SJCRH30 (cell line): ENCODE measurements at regions not wholly inside any gene's neighbourhood (a gene's known extent, or its start where the extent isn't known, plus 50 kb on each side); places are given as distances from the start of the nearest gene placed in this dataset.
A peak's percentile ranks its signal among the peaks of the same experiment; 100 is the strongest.

ENCODE experiments used
- DNase-seq, 2 experiments: peaks; one replicate each; pipeline ENCODE4 v3.0.0-alpha.2; 2015 to 2020
- H3K27ac ChIP-seq: fragments of 250-450 bp; sonication (Bioruptor Pico); 2 replicates; pipeline ENCODE4 v1.5.1; 2020; ENCODE audit warnings: mild to moderate bottlenecking, moderate library complexity
- H3K27me3 ChIP-seq: fragments of 250-450 bp; sonication (Bioruptor Pico); 2 replicates; pipeline ENCODE4 v1.5.1; 2020; ENCODE audit warnings: mild to moderate bottlenecking, moderate library complexity
- H3K36me3 ChIP-seq: fragments of 250-450 bp; sonication (Bioruptor Pico); 2 replicates; pipeline ENCODE4 v1.5.1; 2020; ENCODE audit warnings: mild to moderate bottlenecking, moderate library complexity
- H3K4me1 ChIP-seq: fragments of 250-450 bp; sonication (Bioruptor Pico); 2 replicates; pipeline ENCODE4 v1.5.1; 2020; ENCODE audit warnings: mild to moderate bottlenecking, moderate library complexity
- H3K4me3 ChIP-seq: fragments of 250-450 bp; sonication (Bioruptor Pico); 2 replicates; pipeline ENCODE4 v1.5.1; 2020; ENCODE audit warnings: mild to moderate bottlenecking, moderate library complexity
- H3K9me3 ChIP-seq: fragments of 250-450 bp; sonication (Bioruptor Pico); replicated peaks from 2 replicates; pipeline ENCODE4 v1.5.1; 2020; ENCODE audit warnings: mild to moderate bottlenecking, moderate library complexity

GRCh38 chr5:116664988-116665387 is 90.4 kb upstream of the SEMA6A start:
- Histone ChIP-seq H3K27ac (no peak overlapping the region), H3K36me3 (no peaks in the 10 kb centered on the region), H3K4me1 (no peaks in the 10 kb centered on the region), H3K4me3 (no peak overlapping the region), H3K9me3 (no peaks in the 10 kb centered on the region; the same call in 1 of the 2 replicates), H3K27me3 (no peaks in the 10 kb centered on the region)
- no peak for DNase-seq

GRCh38 chr5:116663081-116663480 is 88.5 kb upstream of the SEMA6A start:
- Histone ChIP-seq H3K9me3 (no peaks in the 10 kb centered on the region; the same call in 1 of the 2 replicates), H3K4me1 (no peaks in the 10 kb centered on the region), H3K36me3 (no peaks in the 10 kb centered on the region), H3K27ac (no peak overlapping the region), H3K27me3 (no peaks in the 10 kb centered on the region), H3K4me3 (no peak overlapping the region)
- no peak for DNase-seq

GRCh38 chr5:116661419-116661818 is 86.8 kb upstream of the SEMA6A start:
- no peaks in the 10 kb centered on the region for H3K36me3 ChIP-seq
- no peak for DNase-seq
- no peaks in the 10 kb centered on the region for H3K4me1 ChIP-seq
- no peaks in the 10 kb centered on the region for H3K27me3 ChIP-seq
- H3K4me3 ChIP-seq: no peak overlapping the region
- H3K27ac ChIP-seq: no peak overlapping the region
- H3K9me3 ChIP-seq: no peaks in the 10 kb centered on the region; the same call in 1 of the 2 replicates

GRCh38 chr5:116660929-116661328 is 86.3 kb upstream of the SEMA6A start:
- Histone ChIP-seq H3K4me1 (no peaks in the 10 kb centered on the region), H3K27me3 (no peaks in the 10 kb centered on the region), H3K36me3 (no peaks in the 10 kb centered on the region), H3K4me3 (no peak overlapping the region), H3K9me3 (no peaks in the 10 kb centered on the region; the same call in 1 of the 2 replicates), H3K27ac (no peak overlapping the region)
- DNase-seq: no peak

- Histone ChIP-seq H3K27ac (no peak overlapping the region), H3K9me3 (no peaks in the 10 kb centered on the region; the same call in 1 of the 2 replicates), H3K27me3 (no peaks in the 10 kb centered on the region), H3K36me3 (no peaks in the 10 kb centered on the region), H3K4me3 (no peak overlapping the region), H3K4me1 (peaks cover 5% of the 10 kb centered on the region)
- no peak for DNase-seq
These were observed 84.2 kb upstream of the SEMA6A start for GRCh38 chr5:116658830-116659229.

GRCh38 chr5:116658141-116658540 is 83.5 kb upstream of the SEMA6A start:
- Histone ChIP-seq H3K4me3 (no peak overlapping the region), H3K4me1 (peaks cover 11% of the 10 kb centered on the region), H3K9me3 (no peaks in the 10 kb centered on the region; the same call in 1 of the 2 replicates), H3K27ac (no peak overlapping the region), H3K36me3 (no peaks in the 10 kb centered on the region), H3K27me3 (no peaks in the 10 kb centered on the region)
- DNase-seq: no peak

- Histone ChIP-seq H3K36me3 (no peaks in the 10 kb centered on the region), H3K4me3 (no peak overlapping the region), H3K4me1 (peaks cover 24% of the 10 kb centered on the region), H3K27me3 (no peaks in the 10 kb centered on the region), H3K9me3 (no peaks in the 10 kb centered on the region), H3K27ac (no peak overlapping the region)
- no peak for DNase-seq
These were observed 80.8 kb upstream of the SEMA6A start for GRCh38 chr5:116655431-116655830.

GRCh38 chr5:116654925-116655324 is 80.3 kb upstream of the SEMA6A start:
- Histone ChIP-seq H3K27me3 (no peaks in the 10 kb centered on the region), H3K27ac (no peak overlapping the region), H3K4me1 (peaks cover 24% of the 10 kb centered on the region), H3K9me3 (no peaks in the 10 kb centered on the region), H3K4me3 (no peak overlapping the region), H3K36me3 (no peaks in the 10 kb centered on the region)
- no peak for DNase-seq

GRCh38 chr5:116652903-116653302 is 78.3 kb upstream of the SEMA6A start:
- peaks cover 24% of the 10 kb centered on the region for H3K4me1 ChIP-seq
- DNase-seq: peak; percentile 70 to 89

GRCh38 chr5:116652196-116652729 is 77.6 kb upstream of the SEMA6A start:
- no peaks in the 10 kb centered on the region for H3K9me3 ChIP-seq
- peak overlapping the region; percentile 27 for H3K4me3 ChIP-seq
- DNase-seq: peak; percentile 98 to 99
- H3K4me1 ChIP-seq: peaks cover 24% of the 10 kb centered on the region
- no peaks in the 10 kb centered on the region for H3K36me3 ChIP-seq
- H3K27ac ChIP-seq: peak overlapping the region; percentile 95
- no peaks in the 10 kb centered on the region for H3K27me3 ChIP-seq

More at GRCh38 chr5:116652903-116653302, 78.3 kb upstream of the SEMA6A start:
- peak overlapping the region; percentile 95 for H3K27ac ChIP-seq
- no peaks in the 10 kb centered on the region for H3K9me3 ChIP-seq
- no peaks in the 10 kb centered on the region for H3K27me3 ChIP-seq
- H3K4me3 ChIP-seq: peak overlapping the region; percentile 27
- H3K36me3 ChIP-seq: no peaks in the 10 kb centered on the region

GRCh38 chr5:116651653-116652052 is 77.0 kb upstream of the SEMA6A start:
- H3K27ac ChIP-seq: peak overlapping the region; percentile 95

GRCh38 chr5:116650964-116651363 is 76.3 kb upstream of the SEMA6A start:
- Histone ChIP-seq H3K27ac (no peak overlapping the region), H3K4me1 (peaks cover 25% of the 10 kb centered on the region), H3K4me3 (no peak overlapping the region), H3K27me3 (no peaks in the 10 kb centered on the region), H3K36me3 (no peaks in the 10 kb centered on the region), H3K9me3 (no peaks in the 10 kb centered on the region)
- no peak for DNase-seq

More at GRCh38 chr5:116651653-116652052, 77.0 kb upstream of the SEMA6A start:
- no peaks in the 10 kb centered on the region for H3K27me3 ChIP-seq
- H3K4me1 ChIP-seq: peaks cover 24% of the 10 kb centered on the region
- H3K4me3 ChIP-seq: peak overlapping the region; percentile 27
- H3K9me3 ChIP-seq: no peaks in the 10 kb centered on the region
- DNase-seq: peak; percentile 17 to 47
- H3K36me3 ChIP-seq: no peaks in the 10 kb centered on the region

GRCh38 chr5:116650544-116650943 is 75.9 kb upstream of the SEMA6A start:
- no peak overlapping the region for H3K27ac ChIP-seq
- H3K36me3 ChIP-seq: no peaks in the 10 kb centered on the region
- no peak overlapping the region for H3K4me3 ChIP-seq
- DNase-seq: no peak
- H3K9me3 ChIP-seq: no peaks in the 10 kb centered on the region
- peaks cover 28% of the 10 kb centered on the region for H3K4me1 ChIP-seq
- no peaks in the 10 kb centered on the region for H3K27me3 ChIP-seq

GRCh38 chr5:116646611-116647289 is 72.1 kb upstream of the SEMA6A start:
- H3K27ac ChIP-seq: no peak overlapping the region
- DNase-seq: no peak
- H3K9me3 ChIP-seq: no peaks in the 10 kb centered on the region
- H3K4me1 ChIP-seq: peaks cover 11% of the 10 kb centered on the region
- H3K4me3 ChIP-seq: no peak overlapping the region
- H3K27me3 ChIP-seq: no peaks in the 10 kb centered on the region
- H3K36me3 ChIP-seq: no peaks in the 10 kb centered on the region

- H3K4me1 ChIP-seq: peaks cover 4% of the 10 kb centered on the region; the same call in 1 of the 2 replicates
- H3K27ac ChIP-seq: no peak overlapping the region
- DNase-seq: no peak
- no peaks in the 10 kb centered on the region for H3K36me3 ChIP-seq
- H3K27me3 ChIP-seq: no peaks in the 10 kb centered on the region
- no peaks in the 10 kb centered on the region for H3K9me3 ChIP-seq
- H3K4me3 ChIP-seq: no peak overlapping the region
These were observed 71.0 kb upstream of the SEMA6A start for GRCh38 chr5:116645627-116646026.

- Histone ChIP-seq H3K36me3 (no peaks in the 10 kb centered on the region), H3K4me1 (no peaks in the 10 kb centered on the region), H3K9me3 (0 out of 2 replicates have a peak, but pooled peaks cover 4% of the 10 kb centered on the region), H3K27ac (no peak overlapping the region), H3K4me3 (no peak overlapping the region), H3K27me3 (no peaks in the 10 kb centered on the region)
- DNase-seq: no peak
These were observed 65.6 kb upstream of the SEMA6A start for GRCh38 chr5:116640236-116640635.
